Upper lobe of left lung (tissue), 4 donors: ENCODE measurements at regions not wholly inside any gene's neighbourhood (a gene's known extent, or its start where the extent isn't known, plus 50 kb on each side); places are given as distances from the start of the nearest gene placed in this dataset.

Source experiments
- EP300 ChIP-seq, 4 donors: sonication (generic); formaldehyde crosslinking; IDR thresholded peaks; one replicate each; pipeline ENCODE4 v1.5.1; 2017; ENCODE audit warnings: antibody characterized with exemption in 4 of 4, control low read depth in 2 of 4
- POLR2A ChIP-seq, 4 donors: fragments of 450-650 bp; IDR thresholded peaks; one replicate each; pipeline ENCODE4 v1.5.1; 2016 to 2017; ENCODE audit warnings: antibody characterized with exemption in 4 of 4, mild to moderate bottlenecking in 2 of 4
- POLR2AphosphoS5 ChIP-seq, 2 donors: sonication (generic); formaldehyde crosslinking; IDR thresholded peaks; one replicate each; pipeline ENCODE4 v1.5.1; 2017; ENCODE audit warnings: antibody characterized with exemption in 2 of 2
- TF ChIP-seq, protein P1 (sequence below), 6 experiments: fragments of 450-650 bp in 4 of 6; fragments of 200-600 bp in 2 of 6; sonication (generic) in 2 of 6; IDR thresholded peaks; one replicate each; pipeline ENCODE4 v1.5.1; 2016 to 2019; ENCODE audit warnings: antibody characterized with exemption in 6 of 6

DNA sequence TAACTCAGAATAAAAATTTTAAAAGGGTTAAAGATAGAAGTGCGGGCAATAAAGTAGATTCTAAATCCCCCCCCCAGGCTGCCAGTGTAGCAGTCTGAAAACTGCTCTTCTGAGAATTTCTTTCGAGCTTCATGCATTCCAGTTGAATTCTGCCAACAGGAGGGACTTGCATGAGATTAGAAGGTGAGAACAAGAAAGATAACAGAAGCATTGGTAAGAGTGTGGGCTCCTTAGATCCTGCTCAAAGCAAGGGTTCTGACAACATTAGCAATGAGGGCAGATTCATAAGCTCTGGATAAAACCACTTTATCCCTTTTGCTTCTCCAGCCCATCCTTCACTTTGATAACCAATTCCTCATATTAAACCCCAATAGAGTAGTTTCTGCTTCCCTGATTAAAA, 235.9 kb upstream of the CDH6 start:
- TF ChIP-seq, protein P1, sequence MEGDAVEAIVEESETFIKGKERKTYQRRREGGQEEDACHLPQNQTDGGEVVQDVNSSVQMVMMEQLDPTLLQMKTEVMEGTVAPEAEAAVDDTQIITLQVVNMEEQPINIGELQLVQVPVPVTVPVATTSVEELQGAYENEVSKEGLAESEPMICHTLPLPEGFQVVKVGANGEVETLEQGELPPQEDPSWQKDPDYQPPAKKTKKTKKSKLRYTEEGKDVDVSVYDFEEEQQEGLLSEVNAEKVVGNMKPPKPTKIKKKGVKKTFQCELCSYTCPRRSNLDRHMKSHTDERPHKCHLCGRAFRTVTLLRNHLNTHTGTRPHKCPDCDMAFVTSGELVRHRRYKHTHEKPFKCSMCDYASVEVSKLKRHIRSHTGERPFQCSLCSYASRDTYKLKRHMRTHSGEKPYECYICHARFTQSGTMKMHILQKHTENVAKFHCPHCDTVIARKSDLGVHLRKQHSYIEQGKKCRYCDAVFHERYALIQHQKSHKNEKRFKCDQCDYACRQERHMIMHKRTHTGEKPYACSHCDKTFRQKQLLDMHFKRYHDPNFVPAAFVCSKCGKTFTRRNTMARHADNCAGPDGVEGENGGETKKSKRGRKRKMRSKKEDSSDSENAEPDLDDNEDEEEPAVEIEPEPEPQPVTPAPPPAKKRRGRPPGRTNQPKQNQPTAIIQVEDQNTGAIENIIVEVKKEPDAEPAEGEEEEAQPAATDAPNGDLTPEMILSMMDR (IDR thresholded peaks at IDR 0.05), result no peak
- TF ChIP-seq POLR2AphosphoS5 (IDR thresholded peaks at IDR 0.05), result no peak
- TF ChIP-seq POLR2A (IDR thresholded peaks at IDR 0.05), result no peak
- no peak for TF ChIP-seq EP300 (IDR thresholded peaks at IDR 0.05)
